NCI-H2029 treated with DMSO at 0.1 percent for 48 hours (cell line): ENCODE measurements at regions not wholly inside any gene's neighbourhood (a gene's known extent, or its start where the extent isn't known, plus 50 kb on each side); places are given as distances from the start of the nearest gene placed in this dataset.

Experiments
- DNase-seq: peaks from one replicate; lab custom pipeline; 2025; lab: John Stamatoyannopoulos, UW

GRCh38 chr15:27619204-27619603, 479.9 kb downstream of the OCA2 start:
- no peak for DNase-seq

DNA sequence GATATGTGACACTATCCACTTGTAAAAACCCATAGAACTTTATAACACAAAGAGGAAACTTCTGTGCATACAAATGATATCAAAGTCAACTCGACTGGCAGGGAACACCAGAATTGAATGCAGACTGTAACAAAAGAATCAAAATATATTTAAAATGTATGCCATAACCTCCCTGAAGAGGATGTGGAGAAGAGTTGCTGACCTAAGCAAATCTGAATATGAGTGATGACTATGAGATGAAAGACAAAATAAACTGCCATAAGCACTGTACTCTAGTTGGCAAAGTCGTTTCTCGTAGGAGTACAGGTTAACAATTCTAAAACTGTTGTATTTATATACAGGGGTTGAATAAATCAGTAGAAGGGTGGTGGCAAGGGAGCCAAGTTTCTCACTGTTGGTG, 482.1 kb downstream of the OCA2 start:
- DNase-seq: no peak

GRCh38 chr15:27608248-27608647, 490.9 kb downstream of the OCA2 start:
- DNase-seq: no peak

- DNase-seq: peak; percentile 48
Measured at GRCh38 chr15:27601239-27601960, 497.7 kb downstream of the OCA2 start.

- DNase-seq: no peak
Measured at GRCh38 chr15:27599034-27599433, 500.1 kb downstream of the OCA2 start.

- no peak for DNase-seq
Measured at GRCh38 chr15:27598251-27599009, 500.7 kb downstream of the OCA2 start.

- DNase-seq: no peak
Measured at GRCh38 chr15:27595211-27595610, 503.9 kb downstream of the OCA2 start.

GRCh38 chr15:27592036-27592760, 506.9 kb downstream of the OCA2 start:
- no peak for DNase-seq
